HL-60/S4 treated with retinoic acid at 250 ng/mL for 4 days and 3 days (cell line): ENCODE measurements at regions not wholly inside any gene's neighbourhood (a gene's known extent, or its start where the extent isn't known, plus 50 kb on each side); places are given as distances from the start of the nearest gene placed in this dataset.
"Not testable (repeated sequence)": the region's sequence is repeated elsewhere in the genome, so short reads cannot be mapped to it uniquely, and the experiment has no call there.

Experiments
- in situ Hi-C: fragments of 300-500 bp; cut with MboI; formaldehyde crosslinking; loops from 2 replicates; pipeline ENCODE4 v1.7.0; 2022; ENCODE audit warnings: low sequenced_read_pairs

GRCh38 chr12:105860561-105861207 is 278.1 kb downstream of the NUAK1 start:
- in situ Hi-C loops: no loop called here

DNA sequence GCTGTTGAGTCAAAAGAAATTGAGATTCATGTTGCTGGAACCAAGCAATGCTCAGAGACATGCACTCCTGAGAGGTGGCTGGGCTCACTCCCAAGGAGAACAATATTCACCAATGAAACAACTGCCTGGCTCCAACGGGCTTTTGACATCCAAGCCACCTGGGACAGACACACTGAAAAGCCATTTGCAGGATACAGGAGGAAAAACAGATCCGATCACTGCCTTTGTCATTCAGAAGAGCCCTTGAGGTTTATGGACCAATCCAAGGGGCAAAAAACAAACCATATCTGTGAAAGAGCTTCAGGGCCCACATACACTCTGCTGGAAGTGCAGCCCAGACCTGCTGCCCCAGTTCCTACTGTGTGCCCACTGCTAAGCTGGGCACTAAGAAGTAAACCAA is 277.5 kb downstream of the NUAK1 start:
- in situ Hi-C loops: no loop called here

DNA sequence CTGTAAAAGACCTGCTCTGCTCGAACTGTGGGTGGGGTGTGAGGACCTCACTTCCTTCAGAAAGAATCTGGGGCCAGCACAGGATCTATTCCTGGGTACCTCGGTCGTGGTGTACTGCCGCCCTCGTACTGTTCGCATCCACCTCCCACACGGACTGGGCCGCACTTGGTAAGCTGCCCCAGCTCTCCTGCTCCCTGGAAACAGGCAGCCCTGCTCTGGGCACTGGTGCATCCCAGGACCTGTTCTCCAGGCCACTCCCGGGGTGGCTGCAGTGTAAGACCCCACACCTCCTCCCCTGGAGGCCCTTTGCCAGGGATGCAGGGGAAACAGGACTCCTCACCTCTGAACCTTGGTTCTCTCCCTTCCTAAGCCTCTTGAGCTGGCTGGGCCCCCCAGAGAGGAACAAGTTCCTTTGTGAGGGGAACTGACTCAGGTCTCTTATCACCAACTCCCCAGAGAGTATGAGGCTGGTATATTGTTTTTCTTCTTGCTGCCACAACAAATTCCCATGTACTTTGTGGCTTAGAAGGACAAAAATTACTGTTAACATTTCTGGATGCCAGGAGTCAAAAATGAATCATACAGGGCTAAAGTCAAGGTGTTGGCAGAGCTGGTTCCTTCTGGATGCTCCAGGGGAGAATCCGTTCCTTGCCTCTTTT is 276.5 kb downstream of the NUAK1 start:
- in situ Hi-C loops: no loop called here

GRCh38 chr12:105864316-105864715 is 274.4 kb downstream of the NUAK1 start:
- in situ Hi-C loops: no loop called here

- in situ Hi-C loops: no loop called here
Measured at GRCh38 chr12:105864901-105865300, 273.9 kb downstream of the NUAK1 start.

GRCh38 chr12:105865886-105866285 is 272.9 kb downstream of the NUAK1 start:
- in situ Hi-C loops: no loop called here

GRCh38 chr12:105874121-105874520 is 264.6 kb downstream of the NUAK1 start:
- in situ Hi-C loops: no loop called here

DNA sequence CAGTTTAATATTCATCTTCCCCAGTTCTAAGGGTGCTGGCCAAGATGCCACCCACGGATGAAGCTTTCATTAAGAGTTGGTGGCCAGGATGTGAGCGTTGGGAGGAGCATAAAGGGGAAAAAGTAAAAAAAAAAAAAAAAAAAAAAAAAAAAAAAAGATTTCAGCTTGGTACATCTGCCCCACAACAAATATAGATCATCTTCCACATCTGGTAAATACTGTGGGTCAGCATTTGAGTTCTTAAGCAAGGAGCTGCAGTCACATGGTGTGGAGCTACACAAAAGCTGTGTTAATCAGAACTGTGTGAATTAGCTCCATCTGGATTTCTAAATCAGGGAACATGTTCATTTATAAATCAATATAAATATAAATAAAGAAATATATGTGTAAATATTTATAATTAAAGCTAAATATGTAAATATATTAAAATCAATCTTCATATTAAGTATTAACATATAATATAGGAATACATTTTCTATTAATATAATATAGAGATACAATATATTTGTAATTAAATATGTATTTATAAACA is 262.3 kb downstream of the NUAK1 start:
- in situ Hi-C loops: no loop called here

- in situ Hi-C loops: no loop called here
Measured at GRCh38 chr12:105878964-105879363, 259.8 kb downstream of the NUAK1 start.

DNA sequence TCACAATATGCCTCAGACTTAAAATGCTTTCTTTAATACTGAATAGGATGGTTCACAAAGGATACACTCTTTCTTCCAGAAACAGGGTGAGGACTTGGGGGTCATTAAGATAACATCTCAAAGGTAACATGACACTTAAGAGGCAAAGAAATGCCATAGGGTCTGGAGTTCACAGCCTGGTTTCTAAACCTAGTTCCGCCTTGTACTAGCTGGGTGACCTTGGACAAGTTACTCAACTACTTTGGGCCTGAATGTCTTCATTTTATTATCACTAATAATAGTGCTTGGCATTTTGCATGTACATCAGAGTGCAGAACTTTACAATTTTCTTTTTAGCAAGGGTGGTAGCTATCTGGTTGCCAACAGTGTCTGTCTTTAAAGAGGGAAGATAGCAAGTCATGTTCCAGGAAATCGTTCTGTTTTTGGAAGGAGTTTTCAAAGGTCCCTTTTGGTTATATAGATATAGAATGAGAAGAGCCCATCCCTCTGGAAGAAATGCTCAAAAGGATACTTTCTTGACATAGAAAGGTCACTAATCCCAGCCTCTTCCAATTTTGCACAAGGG is 257.8 kb downstream of the NUAK1 start:
- in situ Hi-C loops: no loop called here

- in situ Hi-C loops: no loop called here
Measured at GRCh38 chr12:105882404-105882803, 256.4 kb downstream of the NUAK1 start.

GRCh38 chr12:105887131-105887530 is 251.6 kb downstream of the NUAK1 start:
- in situ Hi-C loops: no loop called here

DNA sequence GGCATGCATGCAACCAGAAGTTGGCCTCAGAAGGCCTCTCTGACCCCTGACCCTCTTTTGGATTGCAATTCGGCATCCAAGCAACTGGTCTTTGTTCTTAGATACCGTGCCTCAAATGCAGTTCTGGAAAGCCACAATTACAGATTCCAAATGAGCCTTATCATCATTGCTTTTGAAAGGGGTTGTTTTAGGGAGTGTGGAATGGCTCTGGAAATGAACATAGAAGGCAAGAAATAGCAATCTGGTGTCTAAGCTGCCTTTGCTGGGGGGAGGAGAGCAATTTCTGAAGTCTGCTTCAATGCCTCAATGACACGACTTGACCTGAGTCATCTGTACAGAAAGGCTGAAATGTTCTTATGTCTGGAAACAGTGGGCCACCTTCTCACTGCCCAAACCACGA is 250.1 kb downstream of the NUAK1 start:
- in situ Hi-C loops: no loop called here

DNA sequence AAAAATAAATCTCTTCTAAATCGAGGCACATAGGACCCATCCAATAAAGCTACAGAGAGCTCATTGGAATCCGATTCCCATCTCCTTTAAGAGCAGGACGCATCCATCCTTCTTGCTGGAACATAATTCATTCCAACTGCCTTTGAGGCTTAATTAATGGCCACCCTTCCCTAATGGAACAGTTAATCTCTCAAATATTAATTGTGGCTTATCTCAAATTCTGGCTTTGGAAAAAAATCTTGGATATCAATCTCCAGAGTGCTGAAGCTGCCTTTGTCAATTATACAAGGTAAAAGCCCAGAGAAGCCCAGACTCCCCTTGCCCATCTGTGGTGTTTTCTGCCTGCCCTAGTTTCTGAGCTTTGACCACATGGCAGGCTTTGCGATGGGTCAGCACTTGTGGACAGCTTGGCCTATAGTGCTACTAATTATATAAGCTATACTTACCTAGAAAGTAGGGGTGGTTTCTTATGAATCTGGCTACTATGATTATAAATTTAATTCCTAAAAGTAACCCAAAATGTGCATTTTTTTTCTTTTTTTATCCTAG is 246.3 kb downstream of the NUAK1 start:
- in situ Hi-C loops: no loop called here

DNA sequence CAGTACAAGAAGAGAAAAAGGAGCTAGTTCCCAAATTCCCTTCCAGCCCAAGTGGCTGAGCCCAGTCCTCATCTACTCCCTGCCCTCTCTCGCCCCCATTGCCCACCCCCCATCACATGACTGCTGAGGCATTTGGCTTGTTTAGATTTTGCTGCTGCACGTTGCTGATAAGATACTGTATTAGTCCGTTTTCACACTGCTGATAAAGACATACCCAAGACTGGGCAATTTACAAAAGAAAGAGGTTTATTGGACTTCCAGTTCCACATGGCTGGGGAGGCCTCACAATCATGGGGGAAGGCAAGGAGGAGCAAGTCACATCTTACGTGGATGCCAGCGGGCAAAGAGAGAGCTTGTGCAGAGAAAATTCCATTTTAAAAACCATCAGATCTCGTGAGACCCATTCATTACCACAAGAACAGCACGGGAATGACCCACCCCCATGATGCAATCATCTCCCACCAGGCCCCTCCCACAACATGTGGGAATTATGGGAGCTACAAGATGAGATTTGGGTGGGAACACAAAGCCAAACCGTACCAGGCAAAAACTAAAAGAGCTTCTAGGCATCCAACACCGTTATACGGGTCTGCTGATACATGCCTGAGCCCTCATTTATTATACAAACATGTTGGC is 243.4 kb downstream of the NUAK1 start:
- in situ Hi-C loops: not testable (repeated sequence)

DNA sequence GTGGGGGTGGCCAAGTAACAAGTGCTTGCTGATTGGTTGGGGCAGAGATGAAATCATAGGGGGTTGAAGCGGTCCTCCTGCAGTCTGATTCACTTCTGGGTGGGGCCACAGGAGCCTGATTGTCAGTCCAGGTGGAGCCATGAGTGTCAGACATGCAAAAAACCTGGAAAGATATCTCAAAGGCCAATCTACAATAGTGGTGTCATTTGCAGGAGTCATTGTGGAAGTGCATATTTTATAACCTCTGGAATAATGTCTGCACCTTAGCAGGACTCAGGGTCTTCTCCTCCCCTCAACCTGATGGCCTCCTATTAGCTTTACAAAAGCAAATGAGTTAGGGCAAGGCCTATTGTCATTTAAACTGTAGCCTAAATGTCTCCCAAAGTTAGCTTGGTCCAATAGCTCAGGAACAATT is 241.4 kb downstream of the NUAK1 start:
- in situ Hi-C loops: no loop called here

DNA sequence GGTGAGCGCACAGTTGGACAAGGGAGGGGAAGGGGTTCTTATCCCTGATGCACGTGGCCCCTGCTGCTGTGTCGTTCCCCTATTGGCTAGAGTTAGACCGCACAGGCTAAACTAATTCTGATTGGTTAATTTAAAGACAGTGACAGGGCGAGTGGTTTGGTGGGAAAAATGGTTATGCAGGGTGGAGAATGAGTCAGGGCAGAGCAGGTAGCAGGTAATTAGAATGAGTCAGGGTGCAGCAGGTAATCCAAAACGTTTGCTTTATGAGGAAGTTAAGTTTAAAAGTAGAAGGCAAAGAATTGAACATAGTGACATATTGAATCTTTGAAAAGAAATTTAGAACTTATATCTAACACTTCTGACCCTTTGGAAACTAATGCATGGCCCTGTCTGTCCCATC is 240.5 kb downstream of the NUAK1 start:
- in situ Hi-C loops: not testable (repeated sequence)

DNA sequence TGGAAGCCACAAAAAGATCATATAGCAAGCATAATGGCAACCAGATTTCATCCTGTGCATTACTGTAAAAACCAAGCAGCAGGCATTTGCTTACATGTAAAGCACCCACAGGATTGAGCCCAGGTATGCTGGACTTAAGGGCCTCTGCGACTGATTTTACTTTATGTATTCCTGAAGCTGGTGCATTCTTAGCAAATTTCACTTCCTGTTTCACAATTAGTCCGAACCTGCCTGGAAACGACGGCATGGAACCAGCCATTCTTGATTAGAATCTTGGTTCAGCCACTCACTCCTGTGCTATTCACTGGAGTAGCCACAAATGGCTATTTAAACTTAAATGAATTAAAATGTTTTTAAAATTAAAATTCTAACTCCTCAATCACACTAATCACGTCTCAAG is 239.2 kb downstream of the NUAK1 start:
- in situ Hi-C loops: no loop called here

GRCh38 chr12:105906561-105906960 is 232.2 kb downstream of the NUAK1 start:
- in situ Hi-C loops: no loop called here

DNA sequence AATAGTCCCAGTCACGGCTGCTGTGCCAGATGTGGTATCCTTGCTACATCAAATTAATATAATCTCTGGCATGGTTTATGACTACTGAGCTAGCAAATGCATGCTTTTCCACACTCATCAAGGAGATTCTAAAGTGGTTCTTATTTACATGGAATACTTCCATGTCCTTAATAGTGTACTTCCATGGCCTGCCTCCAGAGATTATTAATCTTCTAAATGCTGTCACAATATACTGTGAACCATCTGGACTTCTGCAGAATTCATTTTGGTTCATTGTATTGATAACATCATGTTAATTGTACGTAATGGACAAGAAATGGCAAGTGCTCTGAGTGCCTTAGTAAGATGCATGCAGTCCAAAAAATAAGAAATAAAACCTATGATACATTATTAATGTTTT is 230.8 kb downstream of the NUAK1 start:
- in situ Hi-C loops: no loop called here

DNA sequence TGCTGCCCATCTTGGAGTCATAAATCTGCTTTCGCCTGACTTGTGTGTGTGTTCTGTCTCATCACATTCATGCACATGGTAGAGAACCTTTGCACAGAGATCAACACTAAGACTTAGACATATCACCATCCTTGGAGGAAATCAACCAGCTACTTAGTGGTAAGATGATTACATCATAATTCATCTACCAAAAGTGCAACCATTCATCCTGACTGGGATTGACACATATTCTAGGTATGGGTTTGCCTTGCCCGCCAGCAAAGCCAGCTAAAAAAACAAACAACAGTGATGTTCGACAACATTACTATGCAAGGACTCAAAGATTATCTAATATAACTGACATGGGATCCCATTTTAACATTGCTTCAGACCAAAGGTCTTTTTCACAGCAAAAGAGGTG is 228.7 kb downstream of the NUAK1 start:
- in situ Hi-C loops: no loop called here
